ENCODE measurements at regions not wholly inside any gene's neighbourhood (a gene's known extent, or its start where the extent isn't known, plus 50 kb on each side); places are given as distances from the start of the nearest gene placed in this dataset.
A peak's percentile ranks its signal among the peaks of the same experiment; 100 is the strongest.
"Not testable (repeated sequence)": the region's sequence is repeated elsewhere in the genome, so short reads cannot be mapped to it uniquely, and the experiment has no call there.

DNA sequence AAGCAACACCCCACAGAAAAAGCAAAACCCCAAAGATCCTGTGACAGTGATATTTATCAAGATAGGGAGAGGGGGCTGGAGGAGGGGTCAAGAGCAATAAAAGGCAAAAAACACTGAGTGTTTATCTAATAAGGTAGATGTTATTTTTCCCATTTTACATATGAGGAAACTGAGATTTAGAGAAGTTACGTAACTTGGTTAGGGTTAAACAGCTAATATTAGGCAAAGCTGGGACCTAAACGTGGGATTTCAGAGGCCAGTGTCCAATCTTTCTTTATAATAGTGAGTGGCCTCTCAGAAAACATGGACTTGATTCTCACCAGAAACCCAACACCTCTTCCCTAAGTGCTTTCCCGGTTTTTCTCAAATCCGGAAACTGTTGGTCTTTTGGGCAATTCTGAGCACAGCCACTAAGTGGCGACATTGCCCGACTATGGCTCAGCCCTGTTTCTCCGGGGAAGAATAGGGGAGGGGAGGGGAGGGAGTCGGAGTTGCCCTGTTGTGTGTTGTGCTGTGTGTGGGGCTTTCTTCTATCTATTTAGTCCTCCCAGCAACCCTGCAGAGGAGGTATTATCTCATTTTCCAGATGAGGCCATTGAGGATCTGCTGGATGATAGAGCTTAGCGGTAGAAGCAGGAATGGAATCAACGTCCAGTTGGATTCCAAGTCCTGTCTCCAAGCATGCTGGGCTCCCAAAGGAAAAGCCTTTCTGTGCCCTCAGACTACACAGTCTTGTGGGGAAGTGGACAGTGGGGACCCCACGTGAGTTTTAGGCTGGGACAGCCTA is 58.7 kb upstream of the ETV3 start:
- TF ChIP-seq, protein P1, sequence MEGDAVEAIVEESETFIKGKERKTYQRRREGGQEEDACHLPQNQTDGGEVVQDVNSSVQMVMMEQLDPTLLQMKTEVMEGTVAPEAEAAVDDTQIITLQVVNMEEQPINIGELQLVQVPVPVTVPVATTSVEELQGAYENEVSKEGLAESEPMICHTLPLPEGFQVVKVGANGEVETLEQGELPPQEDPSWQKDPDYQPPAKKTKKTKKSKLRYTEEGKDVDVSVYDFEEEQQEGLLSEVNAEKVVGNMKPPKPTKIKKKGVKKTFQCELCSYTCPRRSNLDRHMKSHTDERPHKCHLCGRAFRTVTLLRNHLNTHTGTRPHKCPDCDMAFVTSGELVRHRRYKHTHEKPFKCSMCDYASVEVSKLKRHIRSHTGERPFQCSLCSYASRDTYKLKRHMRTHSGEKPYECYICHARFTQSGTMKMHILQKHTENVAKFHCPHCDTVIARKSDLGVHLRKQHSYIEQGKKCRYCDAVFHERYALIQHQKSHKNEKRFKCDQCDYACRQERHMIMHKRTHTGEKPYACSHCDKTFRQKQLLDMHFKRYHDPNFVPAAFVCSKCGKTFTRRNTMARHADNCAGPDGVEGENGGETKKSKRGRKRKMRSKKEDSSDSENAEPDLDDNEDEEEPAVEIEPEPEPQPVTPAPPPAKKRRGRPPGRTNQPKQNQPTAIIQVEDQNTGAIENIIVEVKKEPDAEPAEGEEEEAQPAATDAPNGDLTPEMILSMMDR (conservative IDR thresholded peaks at IDR 0.05; ENCODE audit: low read depth, low read length) = peak; percentile 51
- not testable (repeated sequence) for TF ChIP-seq EZH2 (IDR thresholded peaks at IDR 0.05; ENCODE audit: borderline replicate concordance, low read depth, low read length, poor library complexity, severe bottlenecking)
